ENCODE measurements at regions not wholly inside any gene's neighbourhood (a gene's known extent, or its start where the extent isn't known, plus 50 kb on each side); places are given as distances from the start of the nearest gene placed in this dataset.

- TF ChIP-seq ZNF512 (CRISPR knock-in tag; IDR thresholded peaks at IDR 0.05) (no peak), ZNF260 (CRISPR knock-in tag; IDR thresholded peaks at IDR 0.05; ENCODE audit: borderline replicate concordance, low read depth) (no peak), ZNF430 (CRISPR knock-in tag; IDR thresholded peaks at IDR 0.05) (no peak), ZNF576 (CRISPR knock-in tag; IDR thresholded peaks at IDR 0.05) (no peak), NRL (CRISPR knock-in tag; IDR thresholded peaks at IDR 0.05; ENCODE audit: borderline replicate concordance) (no peak), POLR2G (IDR thresholded peaks at IDR 0.05; ENCODE audit: low read depth, low read length) (no peak)
These were observed 523.7 kb downstream of the FAM181B start (continued) for GRCh38 chr11:82210011-82210410.

- H3K4me2 ChIP-seq (ENCODE audit: low read depth, low read length): no peak overlapping the region
- no peaks in the 10 kb centered on the region for H3K36me3 ChIP-seq (replicated peaks in 1 of 2; ENCODE audit: control insufficient read depth in 1 of 2, insufficient read depth in 2 of 2, low read length in 2 of 2)
- in situ Hi-C loops (cut with HindIII; ENCODE audit: extremely low pct_ligation_motif_present, low pct_unique_long_range_greater_than_20kb): no loop called here
- H2AFZ ChIP-seq (ENCODE audit: low read length): no peak overlapping the region
- BruUV-seq (replicated peaks): no TSS peak
- ChIA-PET POLR2A (no interaction called here), CTCF (ENCODE audit: low intra/inter-chr PET ratio, low total read pairs) (no interaction called here)
- intact Hi-C loops (cut with micrococcal nuclease; ENCODE audit: unreplicated experiment): no loop called here
- H3K27ac ChIP-seq (ENCODE audit: extremely low read length, insufficient read depth, low read length): no peak overlapping the region
- TF ChIP-seq CEBPG (CRISPR knock-in tag; IDR thresholded peaks at IDR 0.05) (0 out of 2 replicates have a peak, but pooled peaks have one; percentile 5), CEBPB (IDR thresholded peaks at IDR 0.05; ENCODE audit: borderline replicate concordance, low read depth, low read length) (peak; percentile 66), ZNF569 (CRISPR knock-in tag; IDR thresholded peaks at IDR 0.05; ENCODE audit: borderline replicate concordance) (no peak), ATF7 (IDR thresholded peaks at IDR 0.05) (peak; percentile 56), ATF7 (CRISPR knock-in tag; IDR thresholded peaks at IDR 0.05) (no peak)
- H3K27me3 ChIP-seq (ENCODE audit: control insufficient read depth in 1 of 2, insufficient read depth in 2 of 2, low read length in 2 of 2): no peaks in the 10 kb centered on the region
- no peaks in the 10 kb centered on the region for H3K4me1 ChIP-seq (ENCODE audit: insufficient read depth, low read length)
- no peak overlapping the region for H3K9ac ChIP-seq (ENCODE audit: insufficient read depth, low read depth, low read length)
- no peaks in the 10 kb centered on the region for H4K20me1 ChIP-seq (ENCODE audit: insufficient read depth, low read length)
- no peaks in the 10 kb centered on the region for H3K79me2 ChIP-seq (ENCODE audit: insufficient read depth, low read length)
- DNase-seq (ENCODE audit: low spot score) (no peak), FAIRE-seq (no peak), ATAC-seq (no peak)
- no peaks in the 10 kb centered on the region for H3K9me3 ChIP-seq (ENCODE audit: low read length)
- WGBS (ENCODE audit: low lambda C conversion rate): 43% methylated on average over 3 of the region's 3 CpGs
- no peak overlapping the region for H3K4me3 ChIP-seq (replicated peaks in 1 of 3; ENCODE audit: insufficient read depth in 1 of 3, low read depth in 2 of 3, low read length in 3 of 3)
These were observed 538.4 kb downstream of the FAM181B start for GRCh38 chr11:82195283-82195682.
